Endometrium (tissue), 2 donors: ENCODE measurements at regions not wholly inside any gene's neighbourhood (a gene's known extent, or its start where the extent isn't known, plus 50 kb on each side); places are given as distances from the start of the nearest gene placed in this dataset.

Source experiments
- FAIRE-seq: peaks from 2 replicates; lab custom pipeline; 2012; peaks lifted over from hg19 to GRCh38; lab: Jason Lieb, UNC
- donor health status: control.
- donor health status: control.

DNA sequence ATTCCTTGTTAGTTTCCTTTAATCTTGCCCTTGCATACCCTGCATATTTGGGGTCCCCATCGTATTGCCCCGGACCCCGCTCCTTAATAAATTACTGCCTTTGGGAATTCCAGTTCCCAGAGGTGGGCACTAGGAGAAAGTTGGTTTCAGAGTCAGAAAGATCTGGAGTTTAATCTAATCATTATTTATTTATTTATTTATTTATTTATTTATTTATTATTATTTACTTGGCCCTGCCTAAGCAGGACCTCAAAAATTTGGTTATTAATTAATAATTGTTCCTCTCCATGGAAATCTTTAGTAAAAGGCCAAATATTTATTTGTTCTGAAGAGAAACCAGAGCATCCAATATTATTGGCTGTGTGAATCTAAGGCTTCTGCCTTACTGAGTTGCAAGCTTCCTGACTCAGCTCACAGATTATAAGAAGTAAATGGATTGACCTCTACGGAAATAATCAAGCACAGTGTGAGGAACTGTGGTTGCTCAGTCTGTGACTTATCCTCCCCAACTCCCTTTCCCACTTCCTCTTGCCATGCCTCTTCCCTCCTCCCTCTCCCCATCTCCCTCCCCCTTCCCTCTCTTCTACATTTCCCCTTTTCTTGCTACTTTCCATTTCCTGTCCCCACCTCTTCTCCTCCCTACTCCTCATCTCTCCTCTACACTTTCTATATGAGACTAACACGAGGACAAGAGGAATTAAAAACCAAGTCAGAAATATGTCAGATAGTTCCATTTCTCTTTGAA is 61.5 kb upstream of the AP1S2 start:
- FAIRE-seq = no peak

DNA sequence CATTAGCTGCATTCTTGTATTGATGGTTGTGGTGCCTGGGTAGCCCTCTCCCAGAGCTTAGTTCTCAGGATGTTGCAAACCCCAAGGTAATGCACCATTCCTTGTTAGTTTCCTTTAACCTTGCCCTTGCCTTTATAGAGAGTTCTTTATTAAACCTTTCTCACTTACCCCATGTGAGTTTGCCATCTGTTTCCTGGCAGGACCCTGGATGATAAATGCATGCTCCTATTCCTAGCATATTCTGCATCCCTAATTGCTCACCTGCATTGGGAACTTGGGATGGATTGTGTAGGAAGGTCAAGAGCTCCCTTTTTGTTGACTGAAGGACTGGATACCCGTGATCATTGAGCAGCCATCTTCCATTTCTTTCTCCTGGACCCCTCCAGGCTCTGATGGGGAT is 59.9 kb upstream of the AP1S2 start:
- no peak for FAIRE-seq

DNA sequence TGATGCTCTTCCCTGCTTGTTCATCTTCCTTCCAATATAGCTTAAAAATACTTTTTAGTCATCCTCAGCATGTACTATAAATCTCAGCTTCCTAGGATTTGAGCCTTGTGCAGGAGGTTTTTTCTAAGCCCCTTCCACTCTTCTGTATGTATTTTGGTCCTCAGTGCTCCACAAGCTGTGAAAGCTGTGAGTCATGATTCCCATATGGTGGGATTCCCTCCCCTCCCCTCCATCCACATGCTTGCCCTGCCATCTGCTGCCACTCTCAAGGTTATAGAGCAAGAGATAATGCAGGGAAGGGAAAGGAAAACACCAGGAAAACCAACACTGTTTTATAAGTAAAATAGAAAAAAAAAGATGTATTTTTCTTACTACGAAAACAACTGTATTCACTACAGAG is 58.5 kb upstream of the AP1S2 start:
- no peak for FAIRE-seq

DNA sequence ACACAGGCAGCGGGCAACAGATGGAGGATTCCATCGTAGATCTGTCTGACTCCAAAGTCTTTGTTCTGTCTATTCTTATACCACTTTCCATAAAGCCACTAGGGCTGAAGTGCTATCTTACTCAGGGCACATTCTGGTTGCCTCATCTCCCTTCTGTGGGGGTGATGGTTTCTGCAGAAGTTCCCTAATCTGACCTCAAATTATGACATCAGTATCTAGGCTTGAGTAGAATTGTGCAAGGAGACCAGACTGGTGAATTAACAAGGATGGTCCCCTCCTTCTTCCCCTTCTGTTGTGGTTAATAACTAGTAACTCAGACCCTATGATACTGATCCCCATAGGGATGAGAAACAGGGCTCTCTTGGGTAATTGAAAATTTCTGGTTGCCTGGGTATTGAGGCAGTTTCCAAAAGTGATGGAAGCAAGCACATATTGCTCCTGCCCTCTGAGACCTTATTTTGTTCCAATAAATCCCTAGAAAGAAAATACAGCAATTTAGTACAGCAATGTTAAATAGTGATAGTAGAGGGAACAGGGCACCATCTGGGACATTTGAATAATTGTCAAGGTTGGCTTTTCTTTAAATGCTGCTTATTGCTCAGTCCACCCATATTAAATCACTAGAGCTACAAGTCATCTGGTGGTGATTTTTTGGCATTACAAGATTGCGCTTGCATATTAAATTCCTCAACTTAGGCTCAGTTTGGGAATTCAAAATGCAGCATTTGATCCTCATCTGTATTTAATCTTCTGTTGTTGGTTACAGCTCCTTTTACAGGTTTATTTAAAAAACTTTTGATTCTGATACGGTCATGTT is 57.3 kb upstream of the AP1S2 start:
- FAIRE-seq = no peak

DNA sequence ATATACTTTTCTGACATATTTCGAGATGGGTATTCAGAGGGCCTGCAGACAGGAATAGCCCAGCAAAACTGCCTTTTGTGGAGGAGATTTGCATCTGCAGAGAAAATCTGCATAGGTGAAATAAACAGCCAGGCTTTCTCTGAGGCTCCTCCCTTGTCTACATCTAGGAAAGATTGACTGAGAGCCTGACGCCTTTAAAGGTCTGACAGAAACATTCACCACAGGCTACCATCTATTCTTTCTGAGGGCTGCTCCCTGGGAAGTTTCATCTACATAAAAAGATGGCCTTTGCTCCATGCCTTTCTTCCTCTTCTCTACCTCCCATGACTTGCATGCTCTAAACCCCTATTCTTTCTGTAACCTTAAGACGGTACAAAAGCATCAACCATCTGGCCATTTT is 55.0 kb upstream of the AP1S2 start:
- no peak for FAIRE-seq

DNA sequence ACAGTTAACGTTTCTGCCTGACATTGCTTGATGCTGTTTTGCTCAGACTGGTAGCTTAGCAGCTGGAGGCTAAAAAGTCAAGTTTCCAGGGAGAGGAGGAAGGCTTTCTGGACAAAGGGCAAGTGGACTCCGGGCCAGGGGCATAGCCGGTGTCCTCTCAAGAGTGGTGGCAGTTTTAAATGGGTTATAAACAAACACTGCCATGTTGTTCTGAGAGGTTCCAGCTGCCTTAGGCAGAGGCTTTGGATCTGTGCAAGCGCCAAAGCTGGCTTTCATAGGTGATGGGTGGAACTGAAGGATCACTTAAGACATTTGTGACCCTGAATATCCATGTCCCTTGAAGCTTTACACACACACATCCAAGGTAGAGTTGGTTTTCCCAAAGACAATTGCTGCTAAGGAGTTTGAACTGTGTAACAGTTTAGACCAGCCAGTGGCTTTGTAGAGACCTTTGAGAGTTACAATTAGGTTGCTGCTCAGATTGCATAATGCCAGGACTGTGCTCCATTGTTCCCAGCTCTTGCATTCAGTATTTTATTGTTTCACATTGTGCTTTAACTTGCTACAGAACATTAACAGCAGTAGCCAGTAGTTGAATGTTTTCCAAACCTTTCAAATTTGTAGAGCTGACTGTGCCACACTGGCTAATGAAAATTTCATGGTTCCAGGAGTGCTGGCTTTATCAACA is 54.1 kb upstream of the AP1S2 start:
- no peak for FAIRE-seq

DNA sequence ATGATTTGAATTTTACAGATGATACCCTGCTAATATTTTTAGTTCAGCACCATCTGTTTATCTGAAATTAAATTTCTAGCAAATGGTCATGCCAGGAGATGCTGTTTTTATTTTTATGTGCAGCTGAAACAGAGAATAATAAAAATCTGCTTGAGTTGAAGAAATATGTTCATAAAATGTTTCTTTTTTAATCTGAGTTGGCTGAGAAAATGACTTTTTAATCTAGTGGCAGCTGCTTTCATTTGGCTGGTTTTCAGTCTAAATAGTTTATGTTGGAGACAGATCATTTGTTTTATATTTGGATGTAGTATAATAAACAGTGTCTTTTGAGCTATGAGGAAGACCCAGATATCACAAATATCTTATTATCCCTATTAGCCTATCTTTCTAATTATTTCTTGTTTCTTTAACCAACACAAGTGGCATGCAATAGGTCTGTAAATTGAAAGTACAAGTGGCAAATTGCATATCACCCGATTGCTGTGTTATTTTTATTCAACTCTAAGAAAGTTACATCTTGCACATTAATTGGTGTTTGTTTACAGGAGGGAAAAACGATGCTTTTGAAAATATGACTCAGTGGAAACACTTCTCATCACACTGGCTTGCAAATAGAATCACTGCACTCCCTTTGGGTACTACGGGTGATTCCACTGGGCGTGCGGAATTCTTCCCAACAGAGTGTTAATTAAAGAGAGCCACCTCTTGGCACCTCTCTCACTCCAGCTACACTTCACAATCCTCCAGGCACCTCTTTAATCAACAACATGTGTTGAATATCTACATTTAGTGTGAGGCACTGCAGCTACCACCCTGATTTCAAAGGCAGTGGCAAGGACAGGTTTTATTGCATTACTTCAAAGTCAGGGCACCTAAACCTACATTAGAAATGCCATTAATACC is 51.7 kb upstream of the AP1S2 start:
- peak; percentile 72 for FAIRE-seq
